ENCODE measurements at regions not wholly inside any gene's neighbourhood (a gene's known extent, or its start where the extent isn't known, plus 50 kb on each side); places are given as distances from the start of the nearest gene placed in this dataset.

GRCh38 chr2:150735894-150736498 is 248.5 kb upstream of the RND3 start:
- in situ Hi-C loops (cut with MboI; ENCODE audit: low pct_unique_long_range_greater_than_20kb in 2 of 9, low sequenced_read_pairs in 9 of 9, unreplicated experiment in 9 of 9) = no loop called here
- WGBS, 10 experiments = 23 to 94% (median 54%) methylated on average over 2 to 5 of the region's 5 CpGs; no CpG with 5 or more reads in 1 of the 10 experiments
- Histone ChIP-seq H3K4me1 (replicated peaks in 1 of 2) (peaks cover 13 to 23% of the 10 kb centered on the region in 2 donors), H3K27ac (no peak overlapping the region), H3K4me3 (no peak overlapping the region)
- ATAC-seq (replicated peaks in 6 of 8) = peak in 3 of 8 experiments; percentile 23 to 62 (median 36)

- 20 to 100% (median 80%) methylated on average over 1 to 3 of the region's 4 CpGs; no CpG with 5 or more reads in 1 of the 10 experiments for WGBS, 10 experiments
- no peak for ATAC-seq (replicated peaks in 6 of 8)
- Histone ChIP-seq H3K4me1 (replicated peaks in 1 of 2) (peaks cover 13 to 23% of the 10 kb centered on the region in 2 donors), H3K4me3 (no peak overlapping the region), H3K27ac (no peak overlapping the region)
- in situ Hi-C loops (cut with MboI; ENCODE audit: low pct_unique_long_range_greater_than_20kb in 2 of 9, low sequenced_read_pairs in 9 of 9, unreplicated experiment in 9 of 9) = no loop called here
Measured at GRCh38 chr2:150733051-150733618, 245.7 kb upstream of the RND3 start.

GRCh38 chr2:150732491-150732890 is 245.0 kb upstream of the RND3 start:
- peak in 1 of 8 experiments; percentile 24 for ATAC-seq (replicated peaks in 6 of 8)
- peaks cover 13 to 23% of the 10 kb centered on the region in 2 donors for H3K4me1 ChIP-seq (replicated peaks in 1 of 2)
- H3K27ac ChIP-seq = no peak overlapping the region
- WGBS, 10 experiments = 9 to 92% (median 71%) methylated on average over 1 of the region's 1 CpG; no CpG with 5 or more reads in 1 of the 10 experiments
- H3K4me3 ChIP-seq = no peak overlapping the region
- in situ Hi-C loops (cut with MboI; ENCODE audit: low pct_unique_long_range_greater_than_20kb in 2 of 9, low sequenced_read_pairs in 9 of 9, unreplicated experiment in 9 of 9) = no loop called here

- peak in 7 of 8 experiments; percentile 69 to 98 (median 83) for ATAC-seq (replicated peaks in 6 of 8)
- Histone ChIP-seq H3K4me3 (no peak overlapping the region), H3K27ac (no peak overlapping the region), H3K4me1 (replicated peaks in 1 of 2) (peaks cover 13 to 23% of the 10 kb centered on the region in 2 donors)
- in situ Hi-C loops (cut with MboI; ENCODE audit: low pct_unique_long_range_greater_than_20kb in 2 of 9, low sequenced_read_pairs in 9 of 9, unreplicated experiment in 9 of 9) = no loop called here
Measured at GRCh38 chr2:150732064-150732463, 244.6 kb upstream of the RND3 start.

GRCh38 chr2:150729495-150729955 is 242.1 kb upstream of the RND3 start:
- peaks cover 6 to 13% of the 10 kb centered on the region in 2 donors for H3K4me1 ChIP-seq (replicated peaks in 1 of 2)
- H3K4me3 ChIP-seq = no peak overlapping the region
- H3K27ac ChIP-seq = no peak overlapping the region
- ATAC-seq (replicated peaks in 6 of 8) = no peak
- in situ Hi-C loops (cut with MboI; ENCODE audit: low pct_unique_long_range_greater_than_20kb in 2 of 9, low sequenced_read_pairs in 9 of 9, unreplicated experiment in 9 of 9) = no loop called here
- 50 to 100% (median 93%) methylated on average over 1 to 4 of the region's 4 CpGs for WGBS, 10 experiments

DNA sequence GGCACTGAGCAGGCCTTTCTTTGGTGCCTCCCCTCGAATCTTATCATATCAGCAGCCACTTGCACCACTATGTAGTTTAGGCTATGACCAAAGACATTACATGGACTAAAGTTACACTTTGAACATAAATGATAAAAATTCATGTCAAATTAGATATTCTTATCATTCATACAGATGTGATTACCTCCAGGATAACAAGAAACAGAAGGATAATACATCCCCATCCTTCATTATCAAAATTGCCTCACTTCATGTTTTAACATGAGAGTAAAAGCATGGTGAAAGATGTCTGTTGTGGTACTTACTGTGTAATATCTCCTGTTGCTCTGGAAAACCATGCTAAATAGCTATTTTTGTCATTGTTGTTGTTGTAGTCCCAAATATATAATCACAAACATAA is 230.8 kb upstream of the RND3 start:
- Histone ChIP-seq H3K27ac (no peak overlapping the region), H3K4me1 (replicated peaks in 1 of 2) (no peaks in the 10 kb centered on the region), H3K4me3 (no peak overlapping the region)
- 60 to 90% (median 67%) methylated on average over 1 of the region's 1 CpG; no CpG with 5 or more reads in 3 of the 10 experiments for WGBS, 10 experiments
- in situ Hi-C loops (cut with MboI; ENCODE audit: low pct_unique_long_range_greater_than_20kb in 2 of 9, low sequenced_read_pairs in 9 of 9, unreplicated experiment in 9 of 9) = no loop called here
- ATAC-seq (replicated peaks in 6 of 8) = no peak

DNA sequence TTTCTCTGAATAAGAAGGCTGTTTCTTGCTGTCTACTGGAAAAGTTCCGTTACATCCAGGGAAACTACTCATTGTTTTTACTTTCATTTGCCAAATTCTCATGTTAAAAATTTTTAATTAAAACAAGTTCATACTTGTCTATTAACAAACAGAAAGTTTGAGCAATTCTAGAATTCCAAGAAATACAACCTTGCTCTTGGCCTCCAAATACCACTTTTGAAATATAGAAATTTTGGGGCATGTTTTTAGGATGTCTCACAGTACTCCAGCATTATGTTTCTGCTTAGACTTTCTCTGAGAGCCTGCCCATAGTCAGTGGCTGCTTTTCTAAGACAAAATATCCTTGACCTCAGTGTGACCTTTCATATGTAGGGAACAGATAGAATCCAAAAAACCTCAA is 228.7 kb upstream of the RND3 start:
- no peak overlapping the region for H3K27ac ChIP-seq
- no peak overlapping the region for H3K4me3 ChIP-seq
- no peak for ATAC-seq (replicated peaks in 6 of 8)
- 0 to 100% (median 92%) methylated on average over 1 of the region's 1 CpG; no CpG with 5 or more reads in 3 of the 10 experiments for WGBS, 10 experiments
- in situ Hi-C loops (cut with MboI; ENCODE audit: low pct_unique_long_range_greater_than_20kb in 2 of 9, low sequenced_read_pairs in 9 of 9, unreplicated experiment in 9 of 9) = no loop called here
- H3K4me1 ChIP-seq (replicated peaks in 1 of 2) = no peaks in the 10 kb centered on the region

DNA sequence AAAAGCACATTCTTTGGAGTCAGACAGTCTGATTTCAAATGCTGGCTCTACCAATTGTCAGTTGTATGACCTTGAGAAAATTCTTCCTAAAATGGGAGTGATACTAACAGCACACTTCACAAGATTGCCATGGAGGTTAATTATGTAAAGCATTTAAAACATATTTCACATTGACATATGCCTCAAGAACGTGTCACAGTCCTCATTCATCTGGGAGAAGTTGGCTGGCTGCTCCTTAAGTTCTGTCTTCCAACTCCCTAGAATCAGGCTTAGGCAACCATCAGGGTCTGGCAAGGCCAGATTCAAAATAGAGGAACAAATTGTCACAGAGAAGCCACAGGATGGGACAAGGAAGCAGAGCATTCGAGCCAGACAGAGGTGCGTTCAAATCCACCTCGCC is 228.0 kb upstream of the RND3 start:
- H3K4me1 ChIP-seq (replicated peaks in 1 of 2) = no peaks in the 10 kb centered on the region
- no peak for ATAC-seq (replicated peaks in 6 of 8)
- 43 to 86% (median 68%) methylated on average over 1 to 4 of the region's 4 CpGs; no CpG with 5 or more reads in 4 of the 10 experiments for WGBS, 10 experiments

GRCh38 chr2:150710916-150711315 is 223.4 kb upstream of the RND3 start:
- Histone ChIP-seq H3K4me1 (replicated peaks in 1 of 2) (peaks cover 0 to 4% of the 10 kb centered on the region in 2 donors), H3K27ac (no peak overlapping the region), H3K4me3 (no peak overlapping the region)
- ATAC-seq (replicated peaks in 6 of 8) = no peak
- in situ Hi-C loops (cut with MboI; ENCODE audit: low pct_unique_long_range_greater_than_20kb in 2 of 9, low sequenced_read_pairs in 9 of 9, unreplicated experiment in 9 of 9) = no loop called here
- WGBS, 10 experiments = 70 to 100% (median 90%) methylated on average over 1 to 2 of the region's 2 CpGs; no CpG with 5 or more reads in 5 of the 10 experiments

More for the DNA sequence above, 228.0 kb upstream of the RND3 start:
- no peak overlapping the region for H3K4me3 ChIP-seq
- in situ Hi-C loops (cut with MboI; ENCODE audit: low pct_unique_long_range_greater_than_20kb in 2 of 9, low sequenced_read_pairs in 9 of 9, unreplicated experiment in 9 of 9) = no loop called here
- no peak overlapping the region for H3K27ac ChIP-seq

DNA sequence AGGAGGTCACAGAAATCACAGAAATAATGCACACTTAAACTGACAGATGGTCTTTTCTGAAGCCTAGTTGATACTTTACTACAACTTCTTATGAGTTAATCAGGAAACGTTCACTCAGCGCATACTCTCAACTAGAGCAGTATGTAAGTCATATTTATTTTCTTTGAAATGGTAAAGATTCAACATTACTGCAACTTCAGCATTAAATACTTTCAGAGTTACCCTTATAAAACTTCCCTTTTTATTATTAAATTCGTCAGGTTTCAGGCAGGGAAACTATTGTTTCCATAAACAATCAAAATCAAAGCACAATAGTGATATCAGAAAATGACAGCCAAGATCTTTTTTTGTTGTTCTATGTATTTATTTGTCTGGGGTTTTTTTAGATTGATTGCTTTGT is 222.6 kb upstream of the RND3 start:
- WGBS, 10 experiments = 58 to 97% (median 83%) methylated on average over 1 to 3 of the region's 3 CpGs; no CpG with 5 or more reads in 1 of the 10 experiments
- no peak for ATAC-seq (replicated peaks in 6 of 8)
- Histone ChIP-seq H3K4me1 (replicated peaks in 1 of 2) (peaks cover 0 to 4% of the 10 kb centered on the region in 2 donors), H3K27ac (no peak overlapping the region), H3K4me3 (no peak overlapping the region)
- in situ Hi-C loops (cut with MboI; ENCODE audit: low pct_unique_long_range_greater_than_20kb in 2 of 9, low sequenced_read_pairs in 9 of 9, unreplicated experiment in 9 of 9) = no loop called here

DNA sequence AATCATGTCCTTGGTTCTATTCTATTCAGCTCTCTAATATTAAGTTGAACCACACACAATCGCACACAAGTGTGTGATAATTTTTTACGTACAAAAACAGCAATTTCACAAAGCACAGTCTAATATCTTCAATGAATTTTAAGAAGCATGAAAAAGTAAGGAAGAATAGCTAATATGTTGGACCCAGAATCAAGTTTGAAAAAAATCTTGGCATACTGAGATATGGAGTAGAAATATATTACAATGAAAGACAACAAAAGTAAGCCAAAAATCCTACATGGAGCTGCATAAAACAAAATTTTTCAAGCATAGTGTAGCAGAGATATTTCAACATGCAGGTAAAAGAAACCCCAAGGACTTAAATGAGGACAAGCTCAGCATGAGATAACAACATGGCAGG is 219.1 kb upstream of the RND3 start:
- 73 to 100% (median 91%) methylated on average over 2 of the region's 2 CpGs; no CpG with 5 or more reads in 1 of the 10 experiments for WGBS, 10 experiments

GRCh38 chr2:150705767-150706166 is 218.3 kb upstream of the RND3 start:
- H3K4me3 ChIP-seq = no peak overlapping the region
- peaks cover 0 to 4% of the 10 kb centered on the region in 2 donors for H3K4me1 ChIP-seq (replicated peaks in 1 of 2)
- WGBS, 10 experiments = 80 to 100% (median 100%) methylated on average over 1 to 2 of the region's 2 CpGs; no CpG with 5 or more reads in 1 of the 10 experiments
- no peak overlapping the region for H3K27ac ChIP-seq
- no peak for ATAC-seq (replicated peaks in 6 of 8)
- in situ Hi-C loops (cut with MboI; ENCODE audit: low pct_unique_long_range_greater_than_20kb in 2 of 9, low sequenced_read_pairs in 9 of 9, unreplicated experiment in 9 of 9) = no loop called here

More for the DNA sequence above, 219.1 kb upstream of the RND3 start:
- Histone ChIP-seq H3K27ac (no peak overlapping the region), H3K4me3 (no peak overlapping the region), H3K4me1 (replicated peaks in 1 of 2) (peaks cover 0 to 4% of the 10 kb centered on the region in 2 donors)
- no peak for ATAC-seq (replicated peaks in 6 of 8)
- in situ Hi-C loops (cut with MboI; ENCODE audit: low pct_unique_long_range_greater_than_20kb in 2 of 9, low sequenced_read_pairs in 9 of 9, unreplicated experiment in 9 of 9) = no loop called here

GRCh38 chr2:150705357-150705756 is 217.9 kb upstream of the RND3 start:
- no peak overlapping the region for H3K4me3 ChIP-seq
- 70 to 100% (median 92%) methylated on average over 1 to 2 of the region's 2 CpGs; no CpG with 5 or more reads in 1 of the 10 experiments for WGBS, 10 experiments
- in situ Hi-C loops (cut with MboI; ENCODE audit: low pct_unique_long_range_greater_than_20kb in 2 of 9, low sequenced_read_pairs in 9 of 9, unreplicated experiment in 9 of 9) = no loop called here
- ATAC-seq (replicated peaks in 6 of 8) = no peak
- peaks cover 0 to 4% of the 10 kb centered on the region in 2 donors for H3K4me1 ChIP-seq (replicated peaks in 1 of 2)
- no peak overlapping the region for H3K27ac ChIP-seq

All from motor neuron (in vitro differentiated cells).